Nucleus accumbens (tissue), 56 donors: ENCODE measurements at regions not wholly inside any gene's neighbourhood (a gene's known extent, or its start where the extent isn't known, plus 50 kb on each side); places are given as distances from the start of the nearest gene placed in this dataset.

ENCODE experiments used
- DNase-seq, 56 donors: peaks; one replicate each; lab custom pipeline; 2025; lab: John Stamatoyannopoulos, UW

- no peak for DNase-seq
These were observed 310.9 kb downstream of the HRH4 start for GRCh38 chr18:24771300-24771699.

- no peak for DNase-seq
These were observed 312.7 kb downstream of the HRH4 start for GRCh38 chr18:24773101-24773500.

DNA sequence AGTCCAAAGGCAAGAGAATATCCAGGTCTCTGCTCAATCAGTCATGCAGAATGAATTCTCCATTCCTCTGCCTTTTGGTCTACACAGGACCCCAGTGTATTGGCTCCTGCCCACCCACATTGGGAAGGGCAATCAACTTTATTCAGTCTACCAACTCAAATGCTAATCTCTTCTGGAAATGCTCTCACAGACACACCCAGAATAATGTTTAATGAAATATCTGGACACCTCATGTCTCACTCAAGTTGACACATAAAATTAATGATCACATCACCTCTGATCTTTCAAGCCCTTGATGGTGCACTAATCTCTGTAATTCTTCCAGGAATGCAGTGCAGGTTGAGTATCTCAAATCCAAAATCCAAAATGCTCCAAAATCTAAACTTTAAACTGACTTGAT lies 315.6 kb downstream of the HRH4 start:
- no peak for DNase-seq

DNA sequence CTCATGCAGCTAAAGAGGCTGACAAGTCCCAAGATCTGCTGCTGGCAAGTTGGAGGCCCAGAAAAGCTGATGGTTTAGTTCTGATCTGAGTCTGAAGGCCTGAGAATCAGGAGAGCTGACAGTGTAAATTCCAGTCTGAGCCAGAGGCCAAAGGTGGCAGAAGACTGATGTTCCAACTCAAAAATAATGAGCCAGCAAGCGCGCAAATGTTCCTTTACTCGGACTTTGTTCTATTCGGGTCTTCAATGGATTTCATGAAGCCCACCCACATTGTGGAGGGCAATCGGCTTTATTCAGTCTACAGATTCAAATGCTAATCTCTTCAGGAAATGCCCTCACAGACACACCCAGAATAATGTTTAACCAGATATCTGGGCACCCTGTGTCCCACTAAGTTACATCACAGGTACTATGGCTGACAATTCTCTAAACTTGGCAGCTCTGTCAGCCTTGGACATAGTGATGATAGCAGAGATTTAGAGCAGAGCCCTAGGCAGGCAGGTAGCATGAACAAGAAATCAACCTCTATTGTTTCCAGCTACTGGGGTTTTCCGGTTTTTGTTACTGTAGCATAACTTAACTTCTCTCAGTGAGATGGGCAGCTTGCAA lies 318.5 kb downstream of the HRH4 start:
- no peak for DNase-seq

DNA sequence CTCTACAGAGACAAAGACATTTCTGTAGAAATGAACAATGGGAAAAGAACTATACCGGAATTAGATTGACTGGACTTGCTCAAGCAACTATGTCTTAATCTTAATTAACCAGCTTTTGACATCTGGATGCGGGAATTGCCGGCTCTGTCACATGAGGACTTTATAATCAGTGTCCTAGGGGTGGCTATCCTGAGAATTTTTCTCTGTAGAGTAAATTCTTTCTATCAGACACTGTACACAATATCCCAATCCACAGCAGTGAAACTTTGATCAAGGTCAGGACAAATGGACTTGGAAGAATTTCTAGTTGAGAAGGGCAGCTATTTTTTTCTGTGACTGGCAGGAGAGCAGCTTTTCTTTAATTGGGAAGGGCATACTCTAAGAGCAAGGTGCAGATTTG lies 322.1 kb downstream of the HRH4 start:
- DNase-seq = no peak

- DNase-seq = no peak
These were observed 324.6 kb downstream of the HRH4 start for GRCh38 chr18:24785019-24785418.

DNA sequence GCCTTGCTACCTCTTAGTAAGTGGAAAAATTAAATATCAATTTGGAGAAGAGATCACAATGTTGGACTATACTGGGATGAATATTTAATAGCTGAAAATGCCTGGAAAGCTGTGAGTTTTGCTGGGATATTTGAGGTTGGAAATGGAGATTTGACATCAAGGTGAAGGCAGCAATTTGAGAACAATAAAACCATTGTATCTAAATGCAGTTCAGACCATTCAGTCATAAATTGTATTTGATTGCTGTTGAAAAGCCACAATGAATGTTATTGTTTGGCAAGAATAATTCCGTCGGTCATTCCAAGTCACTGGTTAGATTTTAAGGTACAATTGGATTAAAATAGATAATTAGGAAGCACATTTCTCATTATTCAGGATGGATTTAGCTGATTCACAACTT lies 325.6 kb downstream of the HRH4 start:
- DNase-seq = no peak

GRCh38 chr18:24790347-24790746 lies 329.9 kb downstream of the HRH4 start:
- DNase-seq = no peak

DNA sequence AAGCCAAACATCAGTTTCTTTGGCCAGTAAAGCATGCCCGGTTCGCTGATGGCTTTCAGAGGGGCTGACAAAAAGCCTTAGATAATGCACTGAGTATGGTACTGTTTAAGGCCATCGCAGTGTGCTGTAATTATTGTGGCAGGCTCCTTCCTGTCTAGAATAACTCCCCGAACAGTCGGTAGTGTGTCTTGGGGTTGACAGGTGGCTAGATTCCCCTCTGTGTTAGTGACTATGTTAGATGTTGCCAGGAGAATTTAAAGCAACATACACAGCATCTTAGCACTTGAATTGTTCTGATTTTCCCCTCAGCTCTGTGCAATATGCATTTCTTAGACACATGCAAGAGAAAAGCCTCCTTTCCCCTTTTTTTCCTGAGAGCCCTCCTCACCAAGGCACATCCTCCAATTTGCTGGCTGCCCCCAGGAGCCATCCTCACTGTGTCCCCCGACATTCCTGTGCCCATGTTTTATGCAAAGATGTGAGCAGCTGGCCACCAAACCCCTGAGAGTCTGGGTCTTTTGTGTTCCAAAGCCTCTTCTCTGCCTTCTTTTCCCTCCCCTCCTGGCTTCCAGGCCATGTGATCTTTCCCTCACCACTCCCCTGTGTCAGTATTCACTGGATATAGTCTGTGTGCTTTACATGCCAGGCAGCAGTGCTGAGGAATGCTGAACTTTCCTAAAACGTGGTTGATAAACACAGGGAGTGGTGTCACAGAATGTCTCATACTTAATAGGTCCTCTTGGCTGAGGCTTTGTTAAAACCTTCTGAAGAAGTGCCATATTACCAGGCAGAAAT lies 331.5 kb downstream of the HRH4 start:
- DNase-seq = no peak

DNA sequence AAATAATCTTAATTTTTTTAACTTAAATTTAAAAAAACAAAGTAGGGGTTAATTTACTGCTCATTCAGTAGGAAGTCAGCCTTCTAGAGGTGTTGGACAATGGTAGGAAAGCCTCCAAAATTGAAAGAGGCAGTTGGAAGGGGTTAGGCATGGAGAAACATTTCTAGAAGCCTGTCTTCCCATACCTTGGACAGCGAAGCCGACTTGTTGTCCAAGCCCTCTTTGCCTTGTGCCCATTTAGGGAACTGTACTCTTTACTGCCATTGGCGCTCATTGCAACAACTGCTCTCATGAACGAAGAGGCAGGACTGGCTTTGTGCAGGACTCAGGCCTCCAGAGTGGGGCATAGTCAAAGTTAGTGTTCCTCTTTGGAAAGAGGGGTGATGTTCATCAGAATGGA lies 333.3 kb downstream of the HRH4 start:
- DNase-seq = no peak

DNA sequence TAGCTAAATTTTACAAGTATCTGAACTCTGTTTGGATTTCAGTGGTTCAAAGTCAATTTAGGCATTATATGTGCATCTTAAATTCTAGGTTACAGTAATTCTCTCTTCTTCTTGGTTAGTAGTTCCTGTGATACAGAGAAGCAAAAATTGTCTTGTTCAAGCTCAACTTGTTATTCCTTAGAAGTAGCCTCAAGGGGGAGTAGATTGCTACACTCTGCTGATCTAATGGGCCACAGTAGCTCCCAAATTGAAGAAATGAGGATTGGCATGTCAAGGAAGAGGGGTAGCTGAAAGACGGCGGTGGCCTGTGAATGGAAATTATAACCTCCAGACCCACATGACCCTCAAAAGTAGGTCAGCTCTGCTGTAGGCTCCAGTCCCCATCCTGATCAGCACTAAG lies 334.7 kb downstream of the HRH4 start:
- no peak for DNase-seq

DNA sequence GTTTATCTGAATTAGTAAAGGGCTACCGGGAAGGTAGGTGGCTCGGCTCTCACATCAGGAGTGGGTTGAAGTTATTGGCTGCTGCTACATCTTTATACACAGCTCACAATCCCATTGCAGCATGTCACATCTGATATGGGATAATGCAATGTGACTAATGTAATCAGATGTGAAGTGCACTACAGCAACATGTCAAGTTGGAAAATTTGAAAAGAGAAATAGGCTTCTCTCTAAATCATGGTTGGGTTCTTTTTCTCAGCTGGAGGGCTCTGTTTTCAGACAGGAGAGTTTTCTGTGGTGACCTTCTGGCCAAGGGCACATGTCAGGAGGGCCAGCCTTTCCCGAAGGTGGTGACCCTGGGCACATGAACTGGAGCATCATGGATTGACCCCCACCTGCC lies 337.5 kb downstream of the HRH4 start:
- DNase-seq = no peak

DNA sequence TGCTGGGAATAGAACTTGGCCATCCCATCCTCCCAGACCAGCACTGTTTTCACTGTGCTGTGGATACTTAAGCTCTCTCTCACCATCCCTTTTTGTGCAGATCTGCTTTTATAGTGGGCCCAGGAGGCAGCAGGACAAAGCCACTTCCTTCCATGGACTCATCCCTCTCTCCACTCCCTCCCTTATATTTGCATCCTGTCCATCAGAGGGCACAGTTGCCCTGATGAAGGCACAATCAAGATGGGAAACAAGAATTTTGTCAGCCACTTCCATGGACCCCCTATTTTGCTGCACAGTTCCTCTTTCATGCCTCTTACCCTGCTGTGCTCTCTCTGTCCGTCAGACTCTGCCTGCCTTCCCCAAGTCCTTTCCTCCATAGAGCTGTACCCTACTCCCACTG lies 338.7 kb downstream of the HRH4 start:
- DNase-seq = no peak

- no peak for DNase-seq
These were observed 339.3 kb downstream of the HRH4 start for GRCh38 chr18:24799720-24800119.

DNA sequence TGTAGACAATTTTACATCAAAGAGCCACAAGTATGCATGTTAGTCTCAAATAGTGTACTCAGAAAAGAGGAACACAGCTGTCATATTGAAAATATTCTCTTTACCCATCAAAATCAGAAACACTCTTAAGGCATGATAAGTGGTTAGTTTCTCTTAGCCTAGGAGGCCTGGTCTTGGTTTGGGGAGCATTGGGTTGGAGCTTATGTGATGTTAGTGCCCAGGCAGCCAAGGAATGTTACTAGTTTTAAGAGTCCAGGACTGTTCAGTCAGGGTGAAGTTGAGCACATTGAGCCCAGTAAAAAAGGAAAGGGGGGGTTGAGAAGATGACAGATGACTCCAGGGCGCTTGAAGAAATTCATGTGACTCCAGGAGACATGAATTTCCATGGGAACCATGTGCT lies 340.6 kb downstream of the HRH4 start:
- DNase-seq = no peak

DNA sequence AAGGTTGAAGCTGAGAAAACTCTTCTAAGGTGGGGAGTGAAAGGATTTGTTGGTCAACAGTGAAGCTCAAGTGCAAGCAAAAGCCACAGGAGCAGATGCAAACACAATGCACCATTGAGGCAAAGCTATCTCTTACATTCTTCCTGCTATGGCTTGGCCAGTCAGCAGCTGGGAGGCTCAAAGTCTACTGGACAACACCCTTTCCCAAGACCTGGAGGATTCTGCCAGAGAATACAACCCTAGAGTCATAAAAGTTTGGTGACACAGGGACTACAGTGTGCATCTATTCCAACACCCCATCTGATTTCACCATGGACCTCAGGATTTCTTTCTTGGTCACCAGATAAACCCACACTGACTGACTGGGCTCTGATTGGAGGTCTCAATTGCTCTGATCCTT lies 342.0 kb downstream of the HRH4 start:
- no peak for DNase-seq

DNA sequence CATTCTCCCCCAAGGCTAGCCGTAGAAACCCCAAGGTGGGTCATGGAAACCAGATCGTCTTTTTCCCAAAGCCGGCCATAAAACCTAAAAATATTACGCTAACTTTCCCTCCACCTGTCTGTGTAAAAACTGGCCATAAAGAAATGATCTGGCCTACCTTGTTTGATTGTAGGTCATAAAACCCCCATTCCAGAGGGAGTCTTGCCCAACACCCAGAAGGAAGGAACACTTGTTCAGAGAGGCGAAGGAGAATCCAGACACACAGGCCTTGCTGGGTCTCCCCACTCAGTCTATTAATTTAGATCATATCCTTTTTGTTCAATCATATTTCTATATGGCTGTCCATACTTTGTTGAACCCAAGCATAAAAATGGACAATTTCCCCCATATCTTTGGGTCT lies 344.7 kb downstream of the HRH4 start:
- no peak for DNase-seq

GRCh38 chr18:24809173-24809950 lies 348.9 kb downstream of the HRH4 start:
- DNase-seq = no peak

DNA sequence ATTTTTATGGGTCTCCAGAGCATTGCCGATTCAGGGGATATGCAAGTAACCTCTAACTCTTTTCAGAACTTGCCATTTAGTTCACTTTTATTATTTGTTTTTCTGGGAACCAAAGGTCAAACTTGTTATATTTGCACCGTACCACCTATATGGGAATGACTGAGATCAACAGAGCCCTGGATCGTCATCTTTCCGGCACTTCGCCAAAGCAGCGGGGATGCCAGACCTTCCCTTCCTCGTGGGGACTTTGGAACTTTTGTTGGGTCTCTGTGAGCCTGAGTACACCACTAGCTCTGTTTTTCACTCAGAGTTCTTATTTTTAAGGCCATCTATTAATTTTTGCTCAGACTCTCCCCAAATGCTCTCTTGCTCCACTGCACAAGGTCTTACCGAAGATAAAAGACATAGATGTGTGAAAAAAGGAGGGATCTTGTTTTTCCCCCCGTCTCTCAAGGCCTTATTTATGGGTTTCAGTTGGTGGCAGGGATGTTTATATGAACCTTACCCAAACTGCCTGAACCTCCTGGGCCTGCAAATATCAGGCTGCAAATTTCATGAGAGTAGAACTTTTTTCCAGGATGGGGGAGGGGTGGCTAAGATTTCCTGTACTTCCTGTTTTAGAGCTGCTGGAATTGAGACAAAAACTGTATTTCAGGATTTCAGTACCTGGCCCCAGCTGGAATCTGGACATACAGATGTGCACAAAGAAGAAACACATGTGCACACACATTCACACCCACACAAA lies 350.3 kb downstream of the HRH4 start:
- no peak for DNase-seq

DNA sequence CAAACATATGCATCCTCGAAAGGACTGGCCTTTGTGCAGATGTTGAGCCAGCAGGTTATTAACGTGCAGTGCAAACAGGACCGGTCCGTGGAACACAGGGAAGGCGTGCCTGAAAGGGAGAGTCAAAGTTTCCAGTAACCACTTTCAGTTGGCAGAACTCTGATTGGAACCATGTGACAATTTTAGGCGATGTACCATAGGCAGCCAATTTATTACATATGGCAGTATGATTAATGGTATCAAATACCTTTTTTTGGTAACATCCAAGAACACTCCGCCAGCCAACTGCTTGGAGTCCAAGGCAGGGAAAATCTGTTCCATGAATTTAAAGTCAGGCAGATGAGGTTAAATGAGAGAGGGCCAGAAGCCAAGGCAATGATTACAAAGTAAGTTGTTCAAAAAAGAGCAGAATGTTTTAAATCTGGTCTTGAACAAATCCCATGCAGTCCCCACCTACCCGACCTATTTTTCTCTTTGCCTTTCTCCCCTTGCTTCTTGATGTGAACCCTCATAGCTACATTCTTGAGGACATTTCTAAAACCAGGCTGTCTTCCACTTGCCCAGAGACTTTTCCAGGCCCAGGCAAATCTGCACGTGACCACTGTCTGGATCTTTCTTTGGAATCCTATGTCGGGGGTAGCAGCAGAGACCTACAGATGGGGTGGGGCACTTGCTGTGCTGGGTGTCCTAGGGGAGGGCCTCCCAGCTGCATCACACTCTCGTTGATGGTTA lies 351.7 kb downstream of the HRH4 start:
- DNase-seq = no peak
